Neural cell (in vitro differentiated cells): ENCODE measurements at regions not wholly inside any gene's neighbourhood (a gene's known extent, or its start where the extent isn't known, plus 50 kb on each side); places are given as distances from the start of the nearest gene placed in this dataset.

ENCODE experiments used
- H2AFZ ChIP-seq: fragments of 200-600, 300-800 bp; sonication (generic), shearing (Covaris generic); 2 replicates; pipeline ENCODE4 v1.6.0; 2014; ENCODE audit warnings: low read depth, mild to moderate bottlenecking, antibody characterized with exemption, low read length, moderate library complexity
- H3F3A ChIP-seq: fragments of 200-600 bp; shearing (Covaris generic); 2 replicates; pipeline ENCODE4 v1.6.1; 2016; ENCODE audit warnings: mild to moderate bottlenecking, moderate library complexity, mixed read lengths, antibody characterized with exemption, low read length; ENCODE audit not compliant: insufficient read depth, poor library complexity, severe bottlenecking
- H3K27ac ChIP-seq: fragments of 200-600, 300-800 bp; sonication (generic), shearing (Covaris generic); 2 replicates; pipeline ENCODE4 v1.5.1; 2014; ENCODE audit warnings: mild to moderate bottlenecking, low read length, moderate library complexity
- H3K27me3 ChIP-seq: fragments of 300-800, 200-600 bp; sonication (generic), shearing (Covaris generic); 2 replicates; pipeline ENCODE4 v1.6.0; 2014; ENCODE audit warnings: mild to moderate bottlenecking, low read depth, low read length, moderate library complexity; ENCODE audit not compliant: insufficient read depth
- H3K36me3 ChIP-seq: fragments of 300-800, 200-600 bp; sonication (generic), shearing (Covaris generic); 2 replicates; pipeline ENCODE4 v1.5.1; 2014; ENCODE audit warnings: mild to moderate bottlenecking, antibody characterized with exemption, low read length, moderate library complexity; ENCODE audit not compliant: insufficient read depth
- H3K4me2 ChIP-seq: fragments of 300-800, 200-600 bp; sonication (generic), shearing (Covaris generic); 2 replicates; pipeline ENCODE4 v1.6.0; 2014; ENCODE audit warnings: mild to moderate bottlenecking, low read length
- H3K4me3 ChIP-seq: fragments of 300-800, 200-600 bp; sonication (generic), shearing (Covaris generic); 2 replicates; pipeline ENCODE4 v1.5.1; 2014; ENCODE audit warnings: mild to moderate bottlenecking, low read length, moderate library complexity
- H3K79me2 ChIP-seq: fragments of 200-600 bp; shearing (Covaris generic); replicated peaks from 2 replicates; pipeline ENCODE4 v1.6.0; 2014; ENCODE audit warnings: mild to moderate bottlenecking, low read length, moderate library complexity; ENCODE audit not compliant: insufficient read depth
- H3K9ac ChIP-seq: fragments of 300-800, 200-600 bp; sonication (generic), shearing (Covaris generic); 2 replicates; pipeline ENCODE4 v1.6.1; 2016; ENCODE audit warnings: mild to moderate bottlenecking, low read length, mixed read lengths
- H3K9me2 ChIP-seq: fragments of 200-600 bp; shearing (Covaris generic); 2 replicates; pipeline ENCODE4 v1.6.1; 2016; ENCODE audit warnings: mild to moderate bottlenecking, low read length, mixed read lengths; ENCODE audit not compliant: insufficient read depth
- H3K9me3 ChIP-seq: fragments of 200-600, 300-800 bp; sonication (generic), shearing (Covaris generic); 2 replicates; pipeline ENCODE4 v1.6.1; 2016; ENCODE audit warnings: mild to moderate bottlenecking, mixed run types, low read length, moderate library complexity, mixed read lengths
- H4K20me1 ChIP-seq: fragments of 200-600 bp; shearing (Covaris generic); 2 replicates; pipeline ENCODE4 v1.6.1; 2016; ENCODE audit warnings: mild to moderate bottlenecking, mixed run types; ENCODE audit not compliant: insufficient read depth
- CTCF ChIP-seq: fragments of 450-650 bp; IDR thresholded peaks from 2 replicates; pipeline ENCODE4 v1.5.1; 2014; ENCODE audit warnings: antibody characterized with exemption, mild to moderate bottlenecking, moderate library complexity; ENCODE audit not compliant: poor library complexity, severe bottlenecking
- EP300 ChIP-seq: fragments of 450-650 bp; conservative IDR thresholded peaks from 2 replicates; pipeline ENCODE4 v1.6.1; 2014; ENCODE audit warnings: antibody characterized with exemption, mild to moderate bottlenecking, moderate library complexity; ENCODE audit not compliant: poor library complexity, severe bottlenecking
- EZH2 ChIP-seq: fragments of 200-600, 300-800 bp; shearing (Covaris generic), sonication (generic); IDR thresholded peaks from 2 replicates; pipeline ENCODE4 v1.6.1; 2014; ENCODE audit warnings: antibody characterized with exemption, low read length, borderline replicate concordance, mild to moderate bottlenecking; ENCODE audit not compliant: insufficient read depth, poor library complexity, severe bottlenecking
- MXI1 ChIP-seq: fragments of 450-650 bp; conservative IDR thresholded peaks from 2 replicates; pipeline ENCODE4 v1.6.1; 2014; ENCODE audit warnings: antibody characterized with exemption, mild to moderate bottlenecking; ENCODE audit not compliant: poor library complexity, severe bottlenecking
- POLR2AphosphoS5 ChIP-seq: IDR thresholded peaks from 2 replicates; pipeline ENCODE4 v1.6.1; 2012
- RAD21 ChIP-seq: fragments of 450-650 bp; conservative IDR thresholded peaks from 2 replicates; pipeline ENCODE4 v1.6.1; 2014; ENCODE audit warnings: antibody characterized with exemption, mild to moderate bottlenecking, moderate library complexity
- SMC3 ChIP-seq: fragments of 450-650 bp; conservative IDR thresholded peaks from 2 replicates; pipeline ENCODE4 v1.6.1; 2014; ENCODE audit warnings: antibody characterized with exemption, mild to moderate bottlenecking, moderate library complexity; ENCODE audit not compliant: poor library complexity
- TAF1 ChIP-seq: IDR thresholded peaks from 2 replicates; pipeline ENCODE4 v1.6.1; 2012; ENCODE audit warnings: low read depth
- TF ChIP-seq, protein P1 (sequence below): IDR thresholded peaks from 2 replicates; pipeline ENCODE4 v1.6.1; 2012; ENCODE audit warnings: borderline replicate concordance

DNA sequence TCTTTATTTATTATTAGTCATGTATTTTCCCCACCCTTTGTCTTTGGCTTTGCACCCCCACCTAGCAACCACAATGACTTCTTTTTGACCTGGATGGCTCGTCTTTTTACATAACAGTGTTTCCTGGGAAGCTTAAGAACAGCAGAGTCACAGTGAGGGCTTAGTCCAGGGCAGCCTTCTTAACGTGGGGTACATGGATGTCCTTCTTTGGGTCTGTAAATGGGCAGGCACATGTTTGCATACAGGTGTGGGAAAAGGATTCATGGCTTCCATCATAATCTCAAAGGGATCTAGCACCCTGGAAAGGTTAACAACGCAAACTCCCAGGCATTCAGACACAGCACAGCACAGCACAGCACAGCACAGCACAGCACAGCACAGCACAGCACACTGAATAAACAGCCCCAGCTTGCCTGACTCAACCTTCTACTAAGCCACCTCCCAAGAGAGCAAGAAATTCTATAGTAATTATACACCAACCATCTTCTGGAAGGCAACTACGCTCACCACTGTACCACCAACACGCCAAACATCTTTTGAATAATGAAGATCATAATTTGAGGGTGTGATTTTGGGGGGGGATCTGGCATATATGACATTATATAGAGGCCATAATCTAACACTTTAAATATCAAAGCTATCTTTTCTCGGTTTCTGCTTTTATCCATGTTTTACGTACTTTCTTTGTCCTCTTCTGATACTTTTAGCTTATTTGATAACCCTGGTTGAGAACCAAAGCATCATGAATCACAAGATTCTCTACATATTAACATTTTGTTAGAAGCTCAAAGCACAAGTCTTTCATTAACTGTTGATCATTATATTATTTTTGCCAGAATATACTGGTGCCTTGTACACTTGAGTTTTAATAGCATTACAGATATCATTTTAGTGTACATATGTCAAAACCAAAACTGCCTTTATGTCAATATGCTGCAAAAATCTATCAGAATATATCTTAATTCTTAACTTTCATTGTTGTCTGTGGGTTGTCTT lies 177.2 kb upstream of the KLF14 start:
- no peak overlapping the region for H3K27ac ChIP-seq
- no peaks in the 10 kb centered on the region for H3K9me2 ChIP-seq
- no peaks in the 10 kb centered on the region for H3F3A ChIP-seq
- H3K79me2 ChIP-seq = no peaks in the 10 kb centered on the region
- H3K27me3 ChIP-seq = no peaks in the 10 kb centered on the region
- H3K4me3 ChIP-seq = no peak overlapping the region
- no peak overlapping the region for H3K9ac ChIP-seq
- no peak overlapping the region for H2AFZ ChIP-seq
- H4K20me1 ChIP-seq = no peaks in the 10 kb centered on the region
- no peak overlapping the region for H3K4me2 ChIP-seq
- TF ChIP-seq EP300 (no peak), POLR2AphosphoS5 (no peak), EZH2 (no peak), RAD21 (no peak), CTCF (no peak), SMC3 (no peak), MXI1 (no peak), TAF1 (no peak)
- TF ChIP-seq, protein P1, sequence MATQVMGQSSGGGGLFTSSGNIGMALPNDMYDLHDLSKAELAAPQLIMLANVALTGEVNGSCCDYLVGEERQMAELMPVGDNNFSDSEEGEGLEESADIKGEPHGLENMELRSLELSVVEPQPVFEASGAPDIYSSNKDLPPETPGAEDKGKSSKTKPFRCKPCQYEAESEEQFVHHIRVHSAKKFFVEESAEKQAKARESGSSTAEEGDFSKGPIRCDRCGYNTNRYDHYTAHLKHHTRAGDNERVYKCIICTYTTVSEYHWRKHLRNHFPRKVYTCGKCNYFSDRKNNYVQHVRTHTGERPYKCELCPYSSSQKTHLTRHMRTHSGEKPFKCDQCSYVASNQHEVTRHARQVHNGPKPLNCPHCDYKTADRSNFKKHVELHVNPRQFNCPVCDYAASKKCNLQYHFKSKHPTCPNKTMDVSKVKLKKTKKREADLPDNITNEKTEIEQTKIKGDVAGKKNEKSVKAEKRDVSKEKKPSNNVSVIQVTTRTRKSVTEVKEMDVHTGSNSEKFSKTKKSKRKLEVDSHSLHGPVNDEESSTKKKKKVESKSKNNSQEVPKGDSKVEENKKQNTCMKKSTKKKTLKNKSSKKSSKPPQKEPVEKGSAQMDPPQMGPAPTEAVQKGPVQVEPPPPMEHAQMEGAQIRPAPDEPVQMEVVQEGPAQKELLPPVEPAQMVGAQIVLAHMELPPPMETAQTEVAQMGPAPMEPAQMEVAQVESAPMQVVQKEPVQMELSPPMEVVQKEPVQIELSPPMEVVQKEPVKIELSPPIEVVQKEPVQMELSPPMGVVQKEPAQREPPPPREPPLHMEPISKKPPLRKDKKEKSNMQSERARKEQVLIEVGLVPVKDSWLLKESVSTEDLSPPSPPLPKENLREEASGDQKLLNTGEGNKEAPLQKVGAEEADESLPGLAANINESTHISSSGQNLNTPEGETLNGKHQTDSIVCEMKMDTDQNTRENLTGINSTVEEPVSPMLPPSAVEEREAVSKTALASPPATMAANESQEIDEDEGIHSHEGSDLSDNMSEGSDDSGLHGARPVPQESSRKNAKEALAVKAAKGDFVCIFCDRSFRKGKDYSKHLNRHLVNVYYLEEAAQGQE = no peak
- no peaks in the 10 kb centered on the region for H3K36me3 ChIP-seq
- H3K9me3 ChIP-seq = no peaks in the 10 kb centered on the region

DNA sequence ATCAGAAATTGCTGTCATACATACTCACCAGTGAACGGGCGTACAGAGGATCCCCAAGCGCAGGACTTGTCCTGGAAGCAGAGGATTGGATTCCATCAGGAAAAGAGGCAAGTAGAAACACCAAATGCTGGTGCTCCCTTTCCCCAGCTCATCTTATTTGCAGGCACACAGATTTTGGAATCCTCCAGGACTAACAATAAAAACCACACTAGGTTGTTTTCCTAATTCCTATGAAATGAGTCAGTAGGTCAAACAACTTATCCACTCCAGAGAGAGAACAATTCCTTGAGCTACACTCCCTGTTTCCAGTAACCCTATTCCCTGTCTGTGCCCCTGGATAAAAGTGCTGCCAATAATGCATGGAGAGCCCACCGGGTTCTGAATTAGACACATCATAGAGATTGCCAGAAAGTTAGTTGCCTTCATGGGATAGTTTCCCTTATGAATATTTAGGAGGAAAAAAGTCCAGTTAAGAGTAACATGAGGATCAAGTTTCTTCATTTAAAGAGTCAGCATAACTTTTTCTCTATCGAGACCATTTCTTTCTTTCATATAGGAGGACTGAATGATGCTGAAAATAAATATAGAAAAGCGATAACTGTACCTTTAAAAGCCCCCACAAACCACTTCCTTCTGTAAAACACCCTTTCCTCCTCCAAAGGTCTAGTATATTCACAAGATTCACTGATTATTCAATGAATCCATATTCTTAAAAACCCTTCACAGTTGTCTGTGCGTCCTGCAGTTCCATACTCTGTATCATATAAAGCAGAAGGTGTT lies 178.3 kb upstream of the KLF14 start:
- Histone ChIP-seq H3F3A (no peaks in the 10 kb centered on the region), H3K9me3 (no peaks in the 10 kb centered on the region), H3K4me3 (no peak overlapping the region), H4K20me1 (no peaks in the 10 kb centered on the region), H3K9me2 (no peaks in the 10 kb centered on the region), H3K4me2 (no peak overlapping the region), H3K9ac (no peak overlapping the region), H3K36me3 (no peaks in the 10 kb centered on the region), H2AFZ (no peak overlapping the region), H3K27me3 (no peaks in the 10 kb centered on the region), H3K79me2 (no peaks in the 10 kb centered on the region), H3K27ac (no peak overlapping the region)
- no peak for TF ChIP-seq EZH2
- TF ChIP-seq SMC3 = no peak
- TF ChIP-seq, protein P1 = no peak
- no peak for TF ChIP-seq RAD21
- no peak for TF ChIP-seq MXI1
